Gastrocnemius medialis (tissue), 4 donors: ENCODE measurements at regions not wholly inside any gene's neighbourhood (a gene's known extent, or its start where the extent isn't known, plus 50 kb on each side); places are given as distances from the start of the nearest gene placed in this dataset.
"Not testable (repeated sequence)": the region's sequence is repeated elsewhere in the genome, so short reads cannot be mapped to it uniquely, and the experiment has no call there.

Experiments used
- ATAC-seq, 2 donors: fragments of 150-250 bp; one replicate each; pipeline ENCODE4 v1.9.1; 2016
- DNase-seq, 2 donors: peaks; one replicate each; pipeline ENCODE4 v3.0.0-alpha.2; 2019
- H3K27ac ChIP-seq, 4 donors: fragments of 200-600 bp; sonication (generic); 1 replicate in 1 of 4; 2 replicates in 3 of 4; pipeline ENCODE4 v1.5.1; 2016 to 2018; ENCODE audit warnings: mild to moderate bottlenecking in 2 of 4, moderate library complexity in 1 of 4
- H3K27me3 ChIP-seq, 3 donors: fragments of 200-600 bp; sonication (generic) in 2 of 3; 1 replicate in 1 of 3; 2 replicates in 2 of 3; pipeline versions ENCODE4 v1.5.1 to v1.6.0; 2016 to 2019; ENCODE audit warnings: mild to moderate bottlenecking in 1 of 3, moderate library complexity in 1 of 3
- H3K36me3 ChIP-seq, 2 donors: fragments of 200-600 bp; sonication (generic) in 1 of 2; one replicate each; pipeline ENCODE4 v1.5.1; 2017 to 2018
- H3K4me1 ChIP-seq, 2 donors: fragments of 200-600 bp; sonication (generic) in 1 of 2; one replicate each; pipeline ENCODE4 v1.5.1; 2016 to 2017; ENCODE audit warnings: mild to moderate bottlenecking in 2 of 2
- H3K4me3 ChIP-seq, 4 donors: fragments of 200-600 bp; sonication (generic) in 3 of 4; 1 replicate in 1 of 4; 2 replicates in 3 of 4; pipeline ENCODE4 v1.5.1; 2016 to 2019; ENCODE audit warnings: mild to moderate bottlenecking in 2 of 4
- H3K9me3 ChIP-seq, 3 donors: fragments of 200-600 bp; sonication (generic) in 2 of 3; 1 replicate in 1 of 3; 2 replicates in 2 of 3; pipeline ENCODE4 v1.5.1; 2016 to 2019
- POLR2A ChIP-seq, 2 donors: fragments of 450-650 bp; IDR thresholded peaks; one replicate each; pipeline ENCODE4 v1.6.1; 2017; ENCODE audit warnings: antibody characterized with exemption in 2 of 2, mild to moderate bottlenecking in 2 of 2, moderate library complexity in 2 of 2
- in situ Hi-C, 4 donors: fragments of 200-750 bp; cut with MboI; loops; one replicate each; pipeline versions ENCODE4 v1.15.0 to v1.8.0; 2017; ENCODE audit warnings: low sequenced_read_pairs in 4 of 4
- intact Hi-C: fragments of 100-400 bp; cut with DNase I; formaldehyde crosslinking; loops from one replicate; pipeline ENCODE4 v1.15.1; 2023; ENCODE audit warnings: low total_unique reads
- TF ChIP-seq, protein P1 (sequence below), 5 experiments: fragments of 450-650 bp in 3 of 5; fragments of 200-600 bp in 2 of 5; sonication (generic) in 2 of 5; IDR thresholded peaks in 4 of 5; conservative IDR thresholded peaks in 1 of 5; 1 replicate in 4 of 5; 2 replicates in 1 of 5; pipeline ENCODE4 v1.5.1; 2016 to 2019; ENCODE audit warnings: antibody characterized with exemption in 5 of 5, mild to moderate bottlenecking in 3 of 5, moderate library complexity in 3 of 5

DNA sequence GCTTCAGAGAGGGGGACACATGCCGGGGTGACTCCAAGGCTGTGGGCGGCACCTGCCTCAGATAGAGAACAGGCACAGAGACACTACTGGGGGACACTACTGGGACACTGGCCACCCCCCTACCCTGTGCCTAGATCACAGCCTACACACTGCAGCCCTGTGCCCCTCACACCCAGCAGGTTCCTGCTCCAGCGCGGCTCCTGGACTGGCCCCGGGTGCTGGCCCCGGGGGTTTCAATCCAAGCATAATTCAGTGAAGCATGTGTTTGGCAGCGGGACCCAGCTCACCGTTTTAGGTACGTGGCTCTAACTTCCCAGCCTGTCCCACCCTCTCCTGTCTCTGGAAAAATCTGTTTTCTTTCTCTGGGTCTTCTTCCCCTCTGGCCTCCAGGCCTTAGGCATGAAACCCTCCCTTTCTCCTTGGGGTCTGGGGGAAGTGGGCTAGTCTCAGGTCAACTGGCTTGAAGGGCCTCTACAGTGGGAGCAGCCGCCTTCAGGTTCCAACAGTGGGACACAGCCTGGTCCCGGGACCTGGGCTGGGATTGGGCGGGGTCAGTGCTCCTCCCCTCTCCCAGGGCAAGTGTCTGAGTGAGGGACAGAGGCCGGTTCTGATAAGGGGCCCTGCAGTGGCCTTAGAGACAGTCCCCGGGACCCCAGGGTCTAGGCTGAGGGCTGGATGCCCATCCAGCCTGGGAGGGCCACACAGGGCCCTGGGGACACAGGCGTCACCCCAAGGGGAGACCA, 98.8 kb downstream of the CRYBB2 start:
- no peaks in the 10 kb centered on the region for H3K36me3 ChIP-seq
- no peak overlapping the region for H3K27ac ChIP-seq
- no peaks in the 10 kb centered on the region for H3K27me3 ChIP-seq
- H3K9me3 ChIP-seq: no peaks in the 10 kb centered on the region
- intact Hi-C loops: no loop called here
- in situ Hi-C loops: no loop called here
- ATAC-seq (no peak), DNase-seq (no peak)
- TF ChIP-seq, protein P1, sequence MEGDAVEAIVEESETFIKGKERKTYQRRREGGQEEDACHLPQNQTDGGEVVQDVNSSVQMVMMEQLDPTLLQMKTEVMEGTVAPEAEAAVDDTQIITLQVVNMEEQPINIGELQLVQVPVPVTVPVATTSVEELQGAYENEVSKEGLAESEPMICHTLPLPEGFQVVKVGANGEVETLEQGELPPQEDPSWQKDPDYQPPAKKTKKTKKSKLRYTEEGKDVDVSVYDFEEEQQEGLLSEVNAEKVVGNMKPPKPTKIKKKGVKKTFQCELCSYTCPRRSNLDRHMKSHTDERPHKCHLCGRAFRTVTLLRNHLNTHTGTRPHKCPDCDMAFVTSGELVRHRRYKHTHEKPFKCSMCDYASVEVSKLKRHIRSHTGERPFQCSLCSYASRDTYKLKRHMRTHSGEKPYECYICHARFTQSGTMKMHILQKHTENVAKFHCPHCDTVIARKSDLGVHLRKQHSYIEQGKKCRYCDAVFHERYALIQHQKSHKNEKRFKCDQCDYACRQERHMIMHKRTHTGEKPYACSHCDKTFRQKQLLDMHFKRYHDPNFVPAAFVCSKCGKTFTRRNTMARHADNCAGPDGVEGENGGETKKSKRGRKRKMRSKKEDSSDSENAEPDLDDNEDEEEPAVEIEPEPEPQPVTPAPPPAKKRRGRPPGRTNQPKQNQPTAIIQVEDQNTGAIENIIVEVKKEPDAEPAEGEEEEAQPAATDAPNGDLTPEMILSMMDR (IDR thresholded peaks at IDR 0.05 in 4 of 5, conservative IDR thresholded peaks at IDR 0.05 in 1 of 5): no peak
- TF ChIP-seq POLR2A (IDR thresholded peaks at IDR 0.05): no peak
- no peaks in the 10 kb centered on the region for H3K4me1 ChIP-seq
- H3K4me3 ChIP-seq: no peak overlapping the region

- in situ Hi-C loops (no loop called here), intact Hi-C loops (no loop called here)
- Histone ChIP-seq H3K27ac (no peak overlapping the region), H3K36me3 (no peaks in the 10 kb centered on the region), H3K4me1 (no peaks in the 10 kb centered on the region), H3K4me3 (no peak overlapping the region), H3K9me3 (no peaks in the 10 kb centered on the region), H3K27me3 (peaks cover 0 to 3% (median 0%) of the 10 kb centered on the region in 3 donors)
- ATAC-seq (no peak), DNase-seq (no peak)
- TF ChIP-seq, protein P1 (IDR thresholded peaks at IDR 0.05 in 4 of 5, conservative IDR thresholded peaks at IDR 0.05 in 1 of 5): no peak
- no peak for TF ChIP-seq POLR2A (IDR thresholded peaks at IDR 0.05)
Measured at GRCh38 chr22:25327018-25327755, 107.7 kb downstream of the CRYBB2 start.

- Histone ChIP-seq H3K36me3 (no peaks in the 10 kb centered on the region), H3K9me3 (no peaks in the 10 kb centered on the region), H3K4me1 (no peaks in the 10 kb centered on the region), H3K27ac (no peak overlapping the region), H3K27me3 (no peaks in the 10 kb centered on the region), H3K4me3 (no peak overlapping the region)
- intact Hi-C loops (no loop called here), in situ Hi-C loops (no loop called here)
- TF ChIP-seq POLR2A (IDR thresholded peaks at IDR 0.05): no peak
- TF ChIP-seq, protein P1 (IDR thresholded peaks at IDR 0.05 in 4 of 5, conservative IDR thresholded peaks at IDR 0.05 in 1 of 5): no peak
- DNase-seq (no peak), ATAC-seq (no peak)
Measured at GRCh38 chr22:25331050-25331449, 111.6 kb downstream of the CRYBB2 start.

DNA sequence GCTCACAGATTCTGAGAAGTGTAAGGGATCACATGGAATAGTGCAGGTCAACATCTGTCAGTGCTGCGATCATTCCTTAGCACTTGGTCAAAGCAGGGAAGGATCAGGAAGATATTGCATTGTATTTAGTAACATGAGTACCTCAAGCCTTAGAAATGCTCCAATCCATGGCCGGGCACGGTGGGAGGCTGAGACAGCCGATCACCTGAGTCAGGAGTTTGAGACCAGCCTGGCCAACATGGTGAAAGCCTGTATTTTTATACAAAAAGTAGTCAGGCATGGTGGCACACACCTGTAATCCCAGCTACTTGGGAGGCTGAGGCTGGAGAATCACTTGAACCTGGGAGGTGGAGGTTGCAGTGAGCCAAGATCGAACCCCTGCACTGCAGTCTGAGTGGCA, 112.5 kb downstream of the CRYBB2 start:
- H3K4me3 ChIP-seq, ATAC-seq, H3K9me3 ChIP-seq, H3K4me1 ChIP-seq, H3K36me3 ChIP-seq, in situ Hi-C loops, H3K27ac ChIP-seq, DNase-seq, intact Hi-C loops, H3K27me3 ChIP-seq: not testable (repeated sequence)

DNA sequence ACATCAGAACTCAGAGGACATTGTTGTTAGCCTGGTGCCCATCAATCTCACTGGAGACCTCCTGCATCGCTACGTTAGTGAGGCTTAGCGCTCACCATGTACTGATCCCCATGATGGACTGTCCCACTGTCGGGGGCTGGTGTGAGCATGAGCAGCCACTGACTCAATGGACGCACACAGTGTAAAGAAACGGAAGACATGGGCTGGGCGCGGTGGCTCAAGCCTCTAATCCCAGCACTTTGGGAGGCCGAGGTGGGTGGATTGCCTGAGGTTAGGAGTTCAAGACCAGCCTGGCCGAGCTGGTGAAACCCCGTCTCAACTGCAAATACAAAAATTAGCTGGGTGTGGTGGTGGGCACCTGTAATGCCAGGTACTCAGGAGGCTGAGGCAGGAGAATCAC, 112.9 kb downstream of the CRYBB2 start:
- Histone ChIP-seq H3K9me3 (no peaks in the 10 kb centered on the region), H3K27ac (no peak overlapping the region), H3K27me3 (no peaks in the 10 kb centered on the region), H3K4me3 (no peak overlapping the region), H3K4me1 (no peaks in the 10 kb centered on the region), H3K36me3 (no peaks in the 10 kb centered on the region)
- in situ Hi-C loops (no loop called here), intact Hi-C loops (no loop called here)
- ATAC-seq (no peak), DNase-seq (no peak)
- TF ChIP-seq, protein P1 (IDR thresholded peaks at IDR 0.05 in 4 of 5, conservative IDR thresholded peaks at IDR 0.05 in 1 of 5): no peak
- no peak for TF ChIP-seq POLR2A (IDR thresholded peaks at IDR 0.05)
